ENCODE measurements at regions not wholly inside any gene's neighbourhood (a gene's known extent, or its start where the extent isn't known, plus 50 kb on each side); places are given as distances from the start of the nearest gene placed in this dataset.

- H3K9ac ChIP-seq (ENCODE audit: low read length) = no peak overlapping the region
- H3K27ac Mint-ChIP-seq = no peak overlapping the region
- H3K4me3 Mint-ChIP-seq = no peak overlapping the region
- no peak overlapping the region for H2AFZ ChIP-seq (ENCODE audit: insufficient read depth, low read depth, low read length, poor library complexity, severe bottlenecking)
- no peak overlapping the region for H3K27ac ChIP-seq (ENCODE audit: low read length in 2 of 2)
- peaks cover 9 to 11% of the 10 kb centered on the region in 2 donors for H3K4me1 ChIP-seq (ENCODE audit: control insufficient read depth in 2 of 2, insufficient read depth in 2 of 2, low read length in 2 of 2)
- POLR2A ChIA-PET = no interaction called here
- H3K4me1 Mint-ChIP-seq = peaks cover 16% of the 10 kb centered on the region
- no peaks in the 10 kb centered on the region for H3K9me3 Mint-ChIP-seq (ENCODE audit: insufficient read depth)
- no peaks in the 10 kb centered on the region for H3K9me3 ChIP-seq (ENCODE audit: control extremely low read depth in 1 of 3, control insufficient read depth in 2 of 3, insufficient read depth in 1 of 3, low read length in 2 of 3)
- intact Hi-C loops (cut with micrococcal nuclease) = no loop called here
- WGBS (ENCODE audit: insufficient coverage) = 89% methylated on average over 3 of the region's 6 CpGs
- ATAC-seq (ENCODE audit: low read depth) (no peak), DNase-seq (no peak)
- no peak for TF ChIP-seq EZH2 (IDR thresholded peaks at IDR 0.05; ENCODE audit: borderline replicate concordance, insufficient read depth, low read depth, low read length, poor library complexity, severe bottlenecking)
- TF ChIP-seq, protein P1, sequence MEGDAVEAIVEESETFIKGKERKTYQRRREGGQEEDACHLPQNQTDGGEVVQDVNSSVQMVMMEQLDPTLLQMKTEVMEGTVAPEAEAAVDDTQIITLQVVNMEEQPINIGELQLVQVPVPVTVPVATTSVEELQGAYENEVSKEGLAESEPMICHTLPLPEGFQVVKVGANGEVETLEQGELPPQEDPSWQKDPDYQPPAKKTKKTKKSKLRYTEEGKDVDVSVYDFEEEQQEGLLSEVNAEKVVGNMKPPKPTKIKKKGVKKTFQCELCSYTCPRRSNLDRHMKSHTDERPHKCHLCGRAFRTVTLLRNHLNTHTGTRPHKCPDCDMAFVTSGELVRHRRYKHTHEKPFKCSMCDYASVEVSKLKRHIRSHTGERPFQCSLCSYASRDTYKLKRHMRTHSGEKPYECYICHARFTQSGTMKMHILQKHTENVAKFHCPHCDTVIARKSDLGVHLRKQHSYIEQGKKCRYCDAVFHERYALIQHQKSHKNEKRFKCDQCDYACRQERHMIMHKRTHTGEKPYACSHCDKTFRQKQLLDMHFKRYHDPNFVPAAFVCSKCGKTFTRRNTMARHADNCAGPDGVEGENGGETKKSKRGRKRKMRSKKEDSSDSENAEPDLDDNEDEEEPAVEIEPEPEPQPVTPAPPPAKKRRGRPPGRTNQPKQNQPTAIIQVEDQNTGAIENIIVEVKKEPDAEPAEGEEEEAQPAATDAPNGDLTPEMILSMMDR (IDR thresholded peaks at IDR 0.05) = no peak
- no peaks in the 10 kb centered on the region for H3K27me3 Mint-ChIP-seq
- H4K20me1 ChIP-seq (ENCODE audit: control insufficient read depth, insufficient read depth, low read length, poor library complexity, severe bottlenecking) = no peaks in the 10 kb centered on the region
- H3K36me3 ChIP-seq (replicated peaks in 1 of 2; ENCODE audit: control extremely low read depth in 1 of 2, control insufficient read depth in 1 of 2, extremely low read depth in 1 of 2, insufficient read depth in 2 of 2, low read length in 1 of 2) = no peaks in the 10 kb centered on the region
- no peak overlapping the region for H3K4me2 ChIP-seq (replicated peaks; ENCODE audit: low read depth, low read length, poor library complexity, severe bottlenecking)
- no peaks in the 10 kb centered on the region for H3K79me2 ChIP-seq (ENCODE audit: control insufficient read depth, insufficient read depth, low read length)
- CTCF ChIA-PET = no interaction called here
- no peaks in the 10 kb centered on the region for H3K27me3 ChIP-seq (replicated peaks in 1 of 4; ENCODE audit: control extremely low read depth in 1 of 4, control insufficient read depth in 3 of 4, insufficient read depth in 4 of 4, low read length in 3 of 4)
- no peak overlapping the region for H3K4me3 ChIP-seq (ENCODE audit: control extremely low read depth in 1 of 5, extremely low read depth in 1 of 5, insufficient read depth in 1 of 5, low read depth in 2 of 5, low read length in 4 of 5)
Observed at GRCh38 chr10:88221010-88221973, 357.9 kb downstream of the PTEN start.

DNA sequence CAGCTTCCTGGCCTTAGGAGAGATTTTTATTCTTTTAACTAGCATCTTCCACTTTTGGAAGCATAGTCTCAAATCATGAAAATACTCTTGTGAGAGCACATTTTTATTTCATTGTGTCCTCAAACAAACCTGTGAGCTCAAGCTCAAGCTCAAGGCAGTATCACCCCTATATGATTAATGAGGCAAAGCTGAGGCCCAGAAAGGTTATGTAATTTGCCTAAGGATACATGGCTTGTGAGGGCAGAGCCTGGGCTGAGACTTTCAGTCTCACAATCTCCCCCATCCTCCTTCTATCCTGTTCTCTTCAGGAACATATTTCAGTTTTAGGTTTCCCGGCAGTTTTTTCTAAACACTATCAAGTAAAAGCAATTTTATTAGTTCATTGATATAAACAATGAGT, 359.5 kb downstream of the PTEN start:
- intact Hi-C loops (cut with micrococcal nuclease) = no loop called here
- Histone ChIP-seq H4K20me1 (ENCODE audit: control insufficient read depth, insufficient read depth, low read length, poor library complexity, severe bottlenecking) (no peaks in the 10 kb centered on the region), H3K27me3 (replicated peaks in 1 of 4; ENCODE audit: control extremely low read depth in 1 of 4, control insufficient read depth in 3 of 4, insufficient read depth in 4 of 4, low read length in 3 of 4) (no peaks in the 10 kb centered on the region), H3K36me3 (replicated peaks in 1 of 2; ENCODE audit: control extremely low read depth in 1 of 2, control insufficient read depth in 1 of 2, extremely low read depth in 1 of 2, insufficient read depth in 2 of 2, low read length in 1 of 2) (no peaks in the 10 kb centered on the region), H3K9ac (ENCODE audit: low read length) (no peak overlapping the region), H3K9me3 (ENCODE audit: control extremely low read depth in 1 of 3, control insufficient read depth in 2 of 3, insufficient read depth in 1 of 3, low read length in 2 of 3) (no peaks in the 10 kb centered on the region), H2AFZ (ENCODE audit: insufficient read depth, low read depth, low read length, poor library complexity, severe bottlenecking) (no peak overlapping the region), H3K4me1 (ENCODE audit: control insufficient read depth in 2 of 2, insufficient read depth in 2 of 2, low read length in 2 of 2) (no peaks in the 10 kb centered on the region), H3K4me3 (ENCODE audit: control extremely low read depth in 1 of 5, extremely low read depth in 1 of 5, insufficient read depth in 1 of 5, low read depth in 2 of 5, low read length in 4 of 5) (no peak overlapping the region), H3K27ac (ENCODE audit: low read length in 2 of 2) (no peak overlapping the region), H3K4me2 (replicated peaks; ENCODE audit: low read depth, low read length, poor library complexity, severe bottlenecking) (no peak overlapping the region), H3K79me2 (ENCODE audit: control insufficient read depth, insufficient read depth, low read length) (no peaks in the 10 kb centered on the region)
- no CpG with 5 or more reads among the region's 1 CpG for WGBS (ENCODE audit: insufficient coverage)
- Mint-ChIP-seq H3K4me3 (no peak overlapping the region), H3K27ac (no peak overlapping the region), H3K9me3 (ENCODE audit: insufficient read depth) (no peaks in the 10 kb centered on the region), H3K27me3 (no peaks in the 10 kb centered on the region), H3K4me1 (peaks cover 8% of the 10 kb centered on the region)
- POLR2A ChIA-PET = no interaction called here
- TF ChIP-seq EZH2 (IDR thresholded peaks at IDR 0.05; ENCODE audit: borderline replicate concordance, insufficient read depth, low read depth, low read length, poor library complexity, severe bottlenecking) = no peak
- TF ChIP-seq, protein P1 (IDR thresholded peaks at IDR 0.05) = no peak
- ATAC-seq (ENCODE audit: low read depth) (no peak), DNase-seq (no peak)
- CTCF ChIA-PET = no interaction called here

Data from B cell (primary cell).